Myocyte (in vitro differentiated cells): ENCODE measurements at regions not wholly inside any gene's neighbourhood (a gene's known extent, or its start where the extent isn't known, plus 50 kb on each side); places are given as distances from the start of the nearest gene placed in this dataset.

ENCODE experiments used
- DNase-seq: peaks from one replicate; pipeline ENCODE4 v3.0.0-alpha.2; 2012; ENCODE audit warnings: low read depth

GRCh38 chr1:164495905-164496304, 63.1 kb upstream of the PBX1 start:
- no peak for DNase-seq

GRCh38 chr1:164498792-164499191, 60.2 kb upstream of the PBX1 start:
- DNase-seq, result no peak

GRCh38 chr1:164504749-164505148, 54.2 kb upstream of the PBX1 start:
- no peak for DNase-seq
